H1 (cell line): ENCODE measurements at regions not wholly inside any gene's neighbourhood (a gene's known extent, or its start where the extent isn't known, plus 50 kb on each side); places are given as distances from the start of the nearest gene placed in this dataset.

Source experiments
- CTCF ChIA-PET: fragments of 300-600 bp; sonication (Branson Sonifier 250); formaldehyde crosslinking; loops from one replicate; lab custom pipeline; 2021; ENCODE audit not compliant: partially characterized antibody; lab: Charles Lee
- POLR2A ChIA-PET: fragments of 300-600 bp; sonication (Branson Sonifier 250); formaldehyde crosslinking; loops from one replicate; lab custom pipeline; 2021; ENCODE audit warnings: inconsistent platforms; ENCODE audit not compliant: partially characterized antibody; lab: Charles Lee
- DNase-seq, 2 experiments: peaks; one replicate each; pipeline versions ENCODE4 v3.0.0 to v3.0.0-alpha.2; 2010 to 2022; ENCODE audit warnings: low spot score in 2 of 2, low read depth in 1 of 2, mixed read lengths in 1 of 2
- FAIRE-seq: peaks from 2 replicates; lab custom pipeline; 2011; peaks lifted over from hg19 to GRCh38; lab: Jason Lieb, UNC
- H2AFZ ChIP-seq: 2 replicates; pipeline ENCODE4 v1.8.1; 2012; ENCODE audit warnings: low read length, inconsistent platforms
- H2AK5ac ChIP-seq: 2 replicates; pipeline ENCODE4 v1.6.1; 2013; ENCODE audit warnings: low read depth, low read length
- H2BK120ac ChIP-seq: replicated peaks from 2 replicates; pipeline ENCODE3; 2013; ENCODE audit warnings: low read depth, low read length, inconsistent platforms
- H2BK12ac ChIP-seq: 2 replicates; pipeline ENCODE4 v1.6.1; 2013; ENCODE audit warnings: low read depth, low read length
- H2BK15ac ChIP-seq: 2 replicates; pipeline ENCODE4 v1.6.1; 2013; ENCODE audit warnings: low read length
- H2BK20ac ChIP-seq: 2 replicates; pipeline ENCODE4 v1.6.1; 2013; ENCODE audit warnings: low read length
- H2BK5ac ChIP-seq: 2 replicates; pipeline ENCODE4 v1.6.1; 2013; ENCODE audit warnings: low read depth, low read length
- H3K14ac ChIP-seq: 2 replicates; pipeline ENCODE4 v1.6.1; 2013; ENCODE audit warnings: inconsistent platforms; ENCODE audit not compliant: insufficient read length
- H3K18ac ChIP-seq: 2 replicates; pipeline ENCODE4 v1.6.1; 2013; ENCODE audit warnings: low read length; ENCODE audit errors: extremely low read depth
- H3K23ac ChIP-seq: 2 replicates; pipeline ENCODE4 v1.6.1; 2013; ENCODE audit warnings: inconsistent platforms; ENCODE audit not compliant: insufficient read length
- H3K23me2 ChIP-seq: 2 replicates; pipeline ENCODE4 v1.6.1; 2013; ENCODE audit warnings: low read depth, low read length
- H3K27ac ChIP-seq: 2 replicates; pipeline ENCODE4 v1.6.1; 2011; ENCODE audit warnings: low read depth, low read length, inconsistent platforms
- H3K27me3 ChIP-seq, 4 experiments: replicated peaks in 1 of 4; 1 replicate in 1 of 4; 2 replicates in 3 of 4; pipeline versions ENCODE4 v1.6.1 to v1.8.1; 2011 to 2013; ENCODE audit warnings: low read length in 3 of 4, mild to moderate bottlenecking in 3 of 4, inconsistent platforms in 2 of 4, mixed read lengths in 2 of 4, moderate library complexity in 1 of 4; ENCODE audit not compliant: control insufficient read depth in 3 of 4, insufficient read depth in 3 of 4; ENCODE audit errors: extremely low read depth in 1 of 4
- H3K36me3 ChIP-seq, 4 experiments: 2 replicates each; pipeline versions ENCODE4 v1.6.1 to v1.8.1; 2011 to 2013; ENCODE audit warnings: mild to moderate bottlenecking in 4 of 4, low read length in 3 of 4, moderate library complexity in 2 of 4, control low read depth in 1 of 4, inconsistent platforms in 1 of 4; ENCODE audit not compliant: insufficient read depth in 4 of 4, control insufficient read depth in 2 of 4
- H3K4ac ChIP-seq: replicated peaks from 2 replicates; pipeline ENCODE3; 2013; ENCODE audit warnings: low read length, low read depth, mixed read lengths, inconsistent platforms; ENCODE audit not compliant: insufficient read length
- H3K4me1 ChIP-seq, 4 experiments: replicated peaks in 1 of 4; 1 replicate in 1 of 4; 2 replicates in 3 of 4; pipeline versions ENCODE4 v1.6.1 to v1.8.1; 2011 to 2013; ENCODE audit warnings: low read length in 3 of 4, inconsistent platforms in 2 of 4, mixed read lengths in 1 of 4; ENCODE audit not compliant: insufficient read depth in 4 of 4, control insufficient read depth in 3 of 4
- H3K4me2 ChIP-seq, 2 experiments: 2 replicates each; pipeline versions ENCODE4 v1.6.1 to v1.8.1; 2011 to 2013; ENCODE audit warnings: low read depth in 2 of 2, low read length in 2 of 2, control low read depth in 1 of 2, inconsistent platforms in 1 of 2, mild to moderate bottlenecking in 1 of 2; ENCODE audit not compliant: insufficient read depth in 1 of 2
- H3K4me3 ChIP-seq, 4 experiments: fragments of 200-600, 300-600 bp in 1 of 4; sonication (generic), shearing (Covaris generic), sonication (Bioruptor Twin) in 1 of 4; 2 replicates each; pipeline versions ENCODE4 v1.5.1 to v1.8.1; 2011 to 2016; ENCODE audit warnings: low read length in 4 of 4, low read depth in 3 of 4, control low read depth in 2 of 4, inconsistent platforms in 2 of 4, mild to moderate bottlenecking in 2 of 4, mixed read lengths in 1 of 4, moderate library complexity in 1 of 4; ENCODE audit not compliant: insufficient read depth in 2 of 4; ENCODE audit errors: extremely low read depth in 1 of 4
- H3K56ac ChIP-seq: replicated peaks from 2 replicates; pipeline ENCODE3; 2013; ENCODE audit warnings: low read depth, mild to moderate bottlenecking, mixed read lengths, low read length, inconsistent platforms; ENCODE audit not compliant: insufficient read length
- H3K79me1 ChIP-seq: 2 replicates; pipeline ENCODE4 v1.6.1; 2013; ENCODE audit warnings: low read depth, low read length, control low read depth
- H3K79me2 ChIP-seq, 2 experiments: 2 replicates each; pipeline versions ENCODE4 v1.6.1 to v1.8.1; 2012 to 2013; ENCODE audit warnings: low read length in 2 of 2, mild to moderate bottlenecking in 2 of 2, inconsistent platforms in 1 of 2; ENCODE audit not compliant: insufficient read depth in 2 of 2, control insufficient read depth in 1 of 2
- H3K9ac ChIP-seq, 4 experiments: replicated peaks in 1 of 4; 1 replicate in 1 of 4; 2 replicates in 3 of 4; pipeline versions ENCODE4 v1.6.1 to v1.8.1; 2011 to 2013; ENCODE audit warnings: low read depth in 3 of 4, low read length in 3 of 4, control low read depth in 2 of 4, mild to moderate bottlenecking in 2 of 4, moderate library complexity in 2 of 4, inconsistent platforms in 1 of 4; ENCODE audit errors: extremely low read depth in 1 of 4
- H3K9me3 ChIP-seq, 2 experiments: 2 replicates each; pipeline versions ENCODE4 v1.6.1 to v1.8.1; 2012 to 2013; ENCODE audit warnings: mild to moderate bottlenecking in 2 of 2, moderate library complexity in 2 of 2, control low read depth in 1 of 2, inconsistent platforms in 1 of 2, low read depth in 1 of 2, low read length in 1 of 2, mixed read lengths in 1 of 2; ENCODE audit not compliant: insufficient read depth in 2 of 2
- H4K20me1 ChIP-seq, 2 experiments: replicated peaks in 1 of 2; 2 replicates each; pipeline versions ENCODE3 to v1.8.1; 2011 to 2013; ENCODE audit warnings: inconsistent platforms in 2 of 2, low read length in 2 of 2, mild to moderate bottlenecking in 1 of 2; ENCODE audit not compliant: insufficient read depth in 2 of 2, control insufficient read depth in 1 of 2
- H4K5ac ChIP-seq: 2 replicates; pipeline ENCODE4 v1.6.1; 2013; ENCODE audit warnings: low read length, low read depth, mixed read lengths, inconsistent platforms; ENCODE audit not compliant: insufficient read length
- H4K8ac ChIP-seq: 2 replicates; pipeline ENCODE4 v1.8.0; 2013; ENCODE audit warnings: mild to moderate bottlenecking, moderate library complexity, low read length, inconsistent platforms; ENCODE audit not compliant: insufficient read depth; ENCODE audit errors: extremely low read depth
- H4K91ac ChIP-seq: replicated peaks from 2 replicates; pipeline ENCODE3; 2013; ENCODE audit warnings: low read length, mixed read lengths, inconsistent platforms; ENCODE audit not compliant: insufficient read length
- KDM1A ChIP-seq: fragments of 200-600, 300-600 bp; sonication (generic); IDR thresholded peaks from 2 replicates; pipeline ENCODE4 v1.7.1; 2016; ENCODE audit warnings: mild to moderate bottlenecking, low read length, borderline replicate concordance
- KDM5A ChIP-seq: fragments of 200-600 bp; IDR thresholded peaks from 2 replicates; pipeline ENCODE4 v1.7.1; 2012; ENCODE audit warnings: mild to moderate bottlenecking, low read length, inconsistent platforms, mixed read lengths
- MAFK ChIP-seq: IDR thresholded peaks from 2 replicates; pipeline ENCODE4 v1.6.1; 2012; ENCODE audit warnings: low read depth, mild to moderate bottlenecking, improper control_type of control experiment, low read length
- MAX ChIP-seq: IDR thresholded peaks from 2 replicates; pipeline ENCODE4 v1.6.1; 2012; ENCODE audit warnings: inconsistent platforms
- PHF8 ChIP-seq: fragments of 200-600 bp; sonication (generic); conservative IDR thresholded peaks from 2 replicates; pipeline ENCODE4 v1.7.1; 2012; ENCODE audit warnings: low read depth, mild to moderate bottlenecking, inconsistent platforms, low read length, moderate library complexity
- POLR2A ChIP-seq, 2 experiments: IDR thresholded peaks; 1 replicate in 1 of 2; 2 replicates in 1 of 2; pipeline ENCODE4 v1.6.1; 2011; ENCODE audit warnings: low read depth in 2 of 2, low read length in 2 of 2, mild to moderate bottlenecking in 2 of 2; ENCODE audit errors: control extremely low read depth in 1 of 2
- POLR2AphosphoS5 ChIP-seq: IDR thresholded peaks from 2 replicates; pipeline ENCODE4 v1.6.1; 2011; ENCODE audit warnings: low read depth, low read length
- POU5F1 ChIP-seq: IDR thresholded peaks from 2 replicates; pipeline ENCODE4 v1.6.1; 2011; ENCODE audit warnings: low read depth, mild to moderate bottlenecking, low read length, moderate library complexity
- RXRA ChIP-seq: IDR thresholded peaks from 2 replicates; pipeline ENCODE4 v1.6.1; 2011; ENCODE audit warnings: low read depth, mild to moderate bottlenecking, low read length, moderate library complexity; ENCODE audit not compliant: insufficient read depth
- SP1 ChIP-seq: IDR thresholded peaks from 2 replicates; pipeline ENCODE4 v1.6.1; 2011; ENCODE audit warnings: low read depth, low read length
- SP4 ChIP-seq: IDR thresholded peaks from 2 replicates; pipeline ENCODE4 v1.6.1; 2012; ENCODE audit warnings: low read length, inconsistent platforms
- WGBS, 2 experiments: shearing (Covaris generic) in 1 of 2; methylation state at CpG; one replicate each; pipeline versions ENCODE4 v1.1.6 to v1.1.7; 2013 to 2015; ENCODE audit warnings: low lambda C conversion rate in 2 of 2, mixed read lengths in 2 of 2, inconsistent platforms in 1 of 2, low coverage in 1 of 2, missing lambda C conversion rate in 1 of 2; ENCODE audit not compliant: insufficient replicate concordance in 2 of 2, insufficient coverage in 1 of 2, insufficient read length in 1 of 2; ENCODE audit errors: extremely low coverage in 1 of 2, missing lambda C conversion rate in 1 of 2; 5-methylcytosine and 5-hydroxymethylcytosine counted together

- Histone ChIP-seq H2BK12ac (no peak overlapping the region), H3K9me3 (peaks cover 5 to 9% of the 10 kb centered on the region in 2 experiments; a peak in 1 of 4 replicates), H3K23me2 (no peaks in the 10 kb centered on the region), H2BK5ac (no peak overlapping the region), H3K27me3 (no peaks in the 10 kb centered on the region), H4K91ac (no peak overlapping the region), H3K14ac (no peak overlapping the region), H3K56ac (no peak overlapping the region), H3K36me3 (no peaks in the 10 kb centered on the region), H3K4ac (no peak overlapping the region), H4K20me1 (no peaks in the 10 kb centered on the region), H3K79me1 (no peaks in the 10 kb centered on the region), H4K5ac (no peak overlapping the region), H2AFZ (no peak overlapping the region), H3K4me2 (no peak overlapping the region), H2BK15ac (no peak overlapping the region), H3K4me1 (no peaks in the 10 kb centered on the region), H2AK5ac (no peak overlapping the region), H2BK20ac (no peak overlapping the region), H3K79me2 (no peaks in the 10 kb centered on the region), H3K27ac (no peak overlapping the region), H3K9ac (no peak overlapping the region), H3K4me3 (no peak overlapping the region), H2BK120ac (no peak overlapping the region), H3K23ac (no peak overlapping the region), H3K18ac (no peak overlapping the region), H4K8ac (no peak overlapping the region)
- CTCF ChIA-PET, result no interaction called here
- FAIRE-seq, result no peak
- WGBS, 2 experiments, result 92% methylated on average over 3 of the region's 3 CpGs; no CpG with 5 or more reads in 1 of the 2 experiments
- no peak for DNase-seq
- POLR2A ChIA-PET, result no interaction called here
- TF ChIP-seq RXRA, result no peak
- TF ChIP-seq SP4, result no peak
- TF ChIP-seq POLR2A (IDR thresholded peaks at IDR 0.05; ENCODE audit: control extremely low read depth in 1 of 2, low read depth in 2 of 2, low read length in 2 of 2), result no peak
- TF ChIP-seq KDM1A, result no peak
- TF ChIP-seq POU5F1, result no peak
- no peak for TF ChIP-seq SP1
- TF ChIP-seq KDM5A, result no peak
- no peak for TF ChIP-seq MAFK
- no peak for TF ChIP-seq PHF8
- TF ChIP-seq MAX, result no peak
- TF ChIP-seq POLR2AphosphoS5, result no peak
Observed at GRCh38 chr1:238279694-238280380, 389.1 kb upstream of the ZP4 start.
